ENCODE measurements at regions not wholly inside any gene's neighbourhood (a gene's known extent, or its start where the extent isn't known, plus 50 kb on each side); places are given as distances from the start of the nearest gene placed in this dataset.

DNA sequence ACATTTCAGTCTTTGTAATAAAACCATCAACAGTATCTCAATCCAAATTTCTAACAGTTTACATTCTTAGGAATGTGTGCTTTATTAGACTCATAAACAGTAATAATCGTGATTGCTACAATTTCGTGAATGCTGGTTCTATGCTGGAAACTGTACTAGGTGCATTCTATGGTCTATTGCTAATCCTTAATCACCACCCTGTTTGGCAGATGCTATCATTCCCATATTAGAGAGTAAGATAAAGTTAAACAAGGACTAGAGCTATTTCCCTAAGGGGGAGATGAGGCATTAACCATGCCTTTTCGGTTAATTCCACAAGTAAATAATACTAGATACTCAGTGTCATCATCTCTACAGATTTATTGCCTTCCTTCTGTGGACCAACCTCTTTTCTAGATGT is 244.0 kb downstream of the PAX3 start:
- TF ChIP-seq CTCF (IDR thresholded peaks at IDR 0.05; ENCODE audit: insufficient read depth, low read length) (no peak), POLR2AphosphoS5 (IDR thresholded peaks at IDR 0.05; ENCODE audit: low read depth) (no peak), GABPA (IDR thresholded peaks at IDR 0.05; ENCODE audit: low read depth) (no peak), REST (IDR thresholded peaks at IDR 0.05; ENCODE audit: insufficient replicate concordance, low read depth) (no peak)
